ENCODE measurements at regions not wholly inside any gene's neighbourhood (a gene's known extent, or its start where the extent isn't known, plus 50 kb on each side); places are given as distances from the start of the nearest gene placed in this dataset.

DNA sequence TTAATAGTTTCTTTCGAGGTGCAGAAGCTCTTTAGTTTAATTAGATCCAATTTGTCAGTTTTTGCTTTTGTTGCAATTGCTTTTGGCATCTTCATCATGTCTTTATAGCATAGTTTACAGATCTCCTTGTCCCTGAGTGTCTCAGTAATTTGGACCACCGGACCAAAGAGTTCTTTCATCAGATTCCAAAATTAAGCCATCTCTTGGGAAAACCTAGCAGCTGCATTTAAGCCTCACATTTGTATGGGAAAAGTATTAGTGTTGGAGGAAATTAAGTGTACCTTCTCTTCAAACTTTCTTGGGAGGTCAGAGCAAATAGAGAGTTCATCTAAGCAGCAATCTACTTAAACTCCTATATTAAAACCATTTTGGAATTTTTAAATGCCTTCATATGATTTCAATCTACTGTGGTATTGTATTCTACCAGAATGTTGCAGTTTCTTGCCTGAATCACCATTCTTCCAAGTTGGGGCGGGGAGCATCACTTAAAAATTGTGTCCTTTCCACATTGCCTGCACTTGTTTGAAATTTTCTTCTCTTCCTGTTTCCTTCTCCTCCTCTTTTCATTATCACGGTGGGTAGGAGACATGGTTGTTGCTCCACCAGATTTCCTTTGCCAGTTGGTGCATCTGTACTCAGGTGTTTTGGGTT, 97.3 kb upstream of the DAB2 start:
- H3K9me3 ChIP-seq (ENCODE audit: insufficient read depth, low read length) = no peaks in the 10 kb centered on the region
- no peak overlapping the region for H3K27ac ChIP-seq (ENCODE audit: low read length)
- no peaks in the 10 kb centered on the region for H3K4me1 ChIP-seq (ENCODE audit: low read length)
- H3K36me3 ChIP-seq (replicated peaks; ENCODE audit: low read depth, low read length) = no peaks in the 10 kb centered on the region
- no peak overlapping the region for H3K9ac ChIP-seq (ENCODE audit: low read length)
- H3K79me2 ChIP-seq (ENCODE audit: low read length) = no peaks in the 10 kb centered on the region
- H3K4me2 ChIP-seq (ENCODE audit: low read length) = no peak overlapping the region
- H3K27me3 ChIP-seq (ENCODE audit: low read depth, low read length) = no peaks in the 10 kb centered on the region
- TF ChIP-seq, protein P1, sequence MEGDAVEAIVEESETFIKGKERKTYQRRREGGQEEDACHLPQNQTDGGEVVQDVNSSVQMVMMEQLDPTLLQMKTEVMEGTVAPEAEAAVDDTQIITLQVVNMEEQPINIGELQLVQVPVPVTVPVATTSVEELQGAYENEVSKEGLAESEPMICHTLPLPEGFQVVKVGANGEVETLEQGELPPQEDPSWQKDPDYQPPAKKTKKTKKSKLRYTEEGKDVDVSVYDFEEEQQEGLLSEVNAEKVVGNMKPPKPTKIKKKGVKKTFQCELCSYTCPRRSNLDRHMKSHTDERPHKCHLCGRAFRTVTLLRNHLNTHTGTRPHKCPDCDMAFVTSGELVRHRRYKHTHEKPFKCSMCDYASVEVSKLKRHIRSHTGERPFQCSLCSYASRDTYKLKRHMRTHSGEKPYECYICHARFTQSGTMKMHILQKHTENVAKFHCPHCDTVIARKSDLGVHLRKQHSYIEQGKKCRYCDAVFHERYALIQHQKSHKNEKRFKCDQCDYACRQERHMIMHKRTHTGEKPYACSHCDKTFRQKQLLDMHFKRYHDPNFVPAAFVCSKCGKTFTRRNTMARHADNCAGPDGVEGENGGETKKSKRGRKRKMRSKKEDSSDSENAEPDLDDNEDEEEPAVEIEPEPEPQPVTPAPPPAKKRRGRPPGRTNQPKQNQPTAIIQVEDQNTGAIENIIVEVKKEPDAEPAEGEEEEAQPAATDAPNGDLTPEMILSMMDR (IDR thresholded peaks at IDR 0.05; ENCODE audit: low read depth, low read length) = no peak
- no peak for TF ChIP-seq EZH2phosphoT487 (IDR thresholded peaks at IDR 0.05; ENCODE audit: low read depth)
- H4K20me1 ChIP-seq (ENCODE audit: insufficient read depth, low read length) = no peaks in the 10 kb centered on the region
- no peak overlapping the region for H2AFZ ChIP-seq (ENCODE audit: low read depth, low read length)
- H3K4me3 ChIP-seq (ENCODE audit: low read length) = no peak overlapping the region

DNA sequence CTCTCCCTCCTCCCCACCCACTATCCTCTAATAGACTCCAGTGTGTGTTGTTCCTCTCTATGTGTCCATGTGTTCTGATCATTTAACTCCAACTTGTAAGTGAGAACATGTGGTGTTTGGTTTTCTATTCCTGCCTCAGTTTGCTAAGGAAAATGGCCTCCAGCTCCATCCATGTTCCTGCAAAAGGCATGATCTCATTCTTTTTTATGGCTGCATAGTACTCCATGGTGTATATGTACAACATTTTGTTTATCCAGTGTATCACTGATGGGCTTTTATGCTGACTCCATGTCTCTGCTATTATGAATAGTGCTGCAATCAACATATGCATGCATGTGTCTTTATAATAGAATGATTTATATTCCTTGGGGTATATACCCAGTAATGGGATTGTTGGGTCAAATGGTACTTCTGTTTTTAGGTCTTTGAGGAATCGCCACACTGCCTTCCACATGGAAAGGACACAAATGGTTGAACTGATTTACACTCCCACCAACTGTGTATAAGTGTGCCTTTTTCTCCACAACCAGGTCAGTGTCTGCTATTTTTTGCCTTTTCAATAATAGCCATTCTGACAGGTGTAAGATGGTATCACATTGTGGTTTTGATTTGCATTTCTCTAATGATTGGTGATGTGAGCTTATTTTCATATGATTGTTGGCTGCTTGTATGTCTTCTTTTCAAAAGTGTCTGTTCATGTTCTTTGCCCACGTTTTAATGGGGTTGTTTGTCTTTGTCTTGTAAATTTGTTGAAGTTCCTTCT, 96.5 kb upstream of the DAB2 start:
- no peak overlapping the region for H3K4me3 ChIP-seq (ENCODE audit: low read length)
- TF ChIP-seq, protein P1 (IDR thresholded peaks at IDR 0.05; ENCODE audit: low read depth, low read length) = no peak
- no peak for TF ChIP-seq EZH2phosphoT487 (IDR thresholded peaks at IDR 0.05; ENCODE audit: low read depth)
- no peak overlapping the region for H3K9ac ChIP-seq (ENCODE audit: low read length)
- no peak overlapping the region for H3K4me2 ChIP-seq (ENCODE audit: low read length)
- H4K20me1 ChIP-seq (ENCODE audit: insufficient read depth, low read length) = no peaks in the 10 kb centered on the region
- H3K27me3 ChIP-seq (ENCODE audit: low read depth, low read length) = no peaks in the 10 kb centered on the region
- no peaks in the 10 kb centered on the region for H3K79me2 ChIP-seq (ENCODE audit: low read length)
- H3K27ac ChIP-seq (ENCODE audit: low read length) = no peak overlapping the region
- H3K9me3 ChIP-seq (ENCODE audit: insufficient read depth, low read length) = no peaks in the 10 kb centered on the region
- H2AFZ ChIP-seq (ENCODE audit: low read depth, low read length) = no peak overlapping the region
- no peaks in the 10 kb centered on the region for H3K4me1 ChIP-seq (ENCODE audit: low read length)
- H3K36me3 ChIP-seq (replicated peaks; ENCODE audit: low read depth, low read length) = no peaks in the 10 kb centered on the region

DNA sequence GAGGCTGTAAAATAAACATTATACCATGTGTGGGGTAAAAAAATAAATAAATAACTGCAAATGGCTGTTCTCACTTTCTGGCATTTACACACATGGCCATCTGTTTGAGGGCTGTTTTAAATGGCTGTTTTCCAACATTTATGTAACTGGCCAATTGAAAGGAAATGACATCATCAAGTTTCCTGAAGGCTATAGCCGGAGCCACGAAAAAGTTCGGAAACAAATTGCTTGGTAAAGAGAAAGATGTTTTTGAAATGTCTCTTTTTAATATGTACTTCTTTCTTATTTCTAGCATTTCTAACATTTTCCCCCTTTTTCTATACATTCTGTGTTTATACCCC, 95.4 kb upstream of the DAB2 start:
- Histone ChIP-seq H3K27ac (ENCODE audit: low read length) (no peak overlapping the region), H3K4me1 (ENCODE audit: low read length) (no peaks in the 10 kb centered on the region), H4K20me1 (ENCODE audit: insufficient read depth, low read length) (no peaks in the 10 kb centered on the region), H2AFZ (ENCODE audit: low read depth, low read length) (no peak overlapping the region), H3K79me2 (ENCODE audit: low read length) (no peaks in the 10 kb centered on the region), H3K4me3 (ENCODE audit: low read length) (no peak overlapping the region), H3K27me3 (ENCODE audit: low read depth, low read length) (no peaks in the 10 kb centered on the region), H3K4me2 (ENCODE audit: low read length) (no peak overlapping the region), H3K9ac (ENCODE audit: low read length) (no peak overlapping the region), H3K36me3 (replicated peaks; ENCODE audit: low read depth, low read length) (no peaks in the 10 kb centered on the region), H3K9me3 (ENCODE audit: insufficient read depth, low read length) (no peaks in the 10 kb centered on the region)
- TF ChIP-seq EZH2phosphoT487 (IDR thresholded peaks at IDR 0.05; ENCODE audit: low read depth) = no peak
- TF ChIP-seq, protein P1 (IDR thresholded peaks at IDR 0.05; ENCODE audit: low read depth, low read length) = no peak

DNA sequence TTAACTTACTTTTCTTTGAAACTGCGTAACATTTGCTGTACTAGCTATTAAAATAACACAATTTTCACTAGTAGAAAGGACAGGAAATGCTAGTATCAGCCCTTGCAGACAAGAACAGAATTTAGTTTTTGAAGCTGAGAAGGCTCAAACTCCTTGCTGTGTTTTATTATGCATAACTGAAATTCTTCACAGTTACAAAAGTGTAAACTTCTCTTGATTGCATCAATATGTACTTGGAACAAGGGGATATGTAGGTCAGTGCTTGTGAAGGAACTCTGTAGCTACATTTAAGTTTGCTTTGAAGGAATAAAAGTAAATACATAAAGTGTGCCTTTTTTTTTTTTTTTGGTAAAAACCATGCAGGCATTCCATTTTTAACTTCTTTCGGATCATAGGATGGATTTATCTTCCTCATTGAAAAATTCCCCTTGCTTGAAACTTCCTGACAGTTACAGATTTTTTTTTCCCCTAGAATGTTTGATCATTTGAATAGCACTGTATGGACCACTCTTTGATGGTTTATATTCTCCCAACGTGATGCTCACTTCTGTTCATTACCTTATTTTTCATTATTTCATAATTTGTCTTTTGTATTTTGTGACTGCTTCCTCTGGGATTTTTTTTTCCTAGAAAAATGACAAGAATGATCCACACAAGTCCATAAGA, 94.9 kb upstream of the DAB2 start:
- no peak overlapping the region for H3K27ac ChIP-seq (ENCODE audit: low read length)
- no peak overlapping the region for H3K4me3 ChIP-seq (ENCODE audit: low read length)
- no peak overlapping the region for H3K9ac ChIP-seq (ENCODE audit: low read length)
- no peaks in the 10 kb centered on the region for H3K4me1 ChIP-seq (ENCODE audit: low read length)
- H4K20me1 ChIP-seq (ENCODE audit: insufficient read depth, low read length) = no peaks in the 10 kb centered on the region
- no peaks in the 10 kb centered on the region for H3K9me3 ChIP-seq (ENCODE audit: insufficient read depth, low read length)
- H3K4me2 ChIP-seq (ENCODE audit: low read length) = no peak overlapping the region
- H3K79me2 ChIP-seq (ENCODE audit: low read length) = no peaks in the 10 kb centered on the region
- no peak overlapping the region for H2AFZ ChIP-seq (ENCODE audit: low read depth, low read length)
- H3K27me3 ChIP-seq (ENCODE audit: low read depth, low read length) = no peaks in the 10 kb centered on the region
- no peaks in the 10 kb centered on the region for H3K36me3 ChIP-seq (replicated peaks; ENCODE audit: low read depth, low read length)
- TF ChIP-seq, protein P1 (IDR thresholded peaks at IDR 0.05; ENCODE audit: low read depth, low read length) = no peak
- TF ChIP-seq EZH2phosphoT487 (IDR thresholded peaks at IDR 0.05; ENCODE audit: low read depth) = no peak

All from OCI-LY3 (cell line).